CD4-positive, alpha-beta T cell treated with Interleukin-10 for 1 hour (primary cell): ENCODE measurements at regions not wholly inside any gene's neighbourhood (a gene's known extent, or its start where the extent isn't known, plus 50 kb on each side); places are given as distances from the start of the nearest gene placed in this dataset.
"Not testable (repeated sequence)": the region's sequence is repeated elsewhere in the genome, so short reads cannot be mapped to it uniquely, and the experiment has no call there.

Experiments used
- DNase-seq: peaks from one replicate; pipeline ENCODE4 v3.0.0-alpha.2; 2020

- DNase-seq = no peak
Observed at GRCh38 chr20:57995381-57995977, 233.0 kb downstream of the ANKRD60 start.

- no peak for DNase-seq
Observed at GRCh38 chr20:57993716-57994431, 234.6 kb downstream of the ANKRD60 start.

- no peak for DNase-seq
Observed at GRCh38 chr20:57991211-57991881, 237.1 kb downstream of the ANKRD60 start.

- DNase-seq = no peak
Observed at GRCh38 chr20:57990396-57990987, 238.0 kb downstream of the ANKRD60 start.

- DNase-seq = no peak
Observed at GRCh38 chr20:57988828-57989227, 239.6 kb downstream of the ANKRD60 start.

- DNase-seq = no peak
Observed at GRCh38 chr20:57988422-57988821, 240.0 kb downstream of the ANKRD60 start.

GRCh38 chr20:57987659-57988058 lies 240.8 kb downstream of the ANKRD60 start:
- no peak for DNase-seq

- no peak for DNase-seq
Observed at GRCh38 chr20:57986666-57987065, 241.8 kb downstream of the ANKRD60 start.

- no peak for DNase-seq
Observed at GRCh38 chr20:57985278-57985677, 243.2 kb downstream of the ANKRD60 start.

GRCh38 chr20:57983082-57983481 lies 245.4 kb downstream of the ANKRD60 start:
- DNase-seq = no peak

- DNase-seq = no peak
Observed at GRCh38 chr20:57980506-57980905, 247.9 kb downstream of the ANKRD60 start.

- DNase-seq = no peak
Observed at GRCh38 chr20:57977569-57977968, 250.9 kb downstream of the ANKRD60 start.

GRCh38 chr20:57977141-57977540 lies 251.3 kb downstream of the ANKRD60 start:
- DNase-seq = no peak

- no peak for DNase-seq
Observed at GRCh38 chr20:57974863-57975262, 253.6 kb downstream of the ANKRD60 start.

- DNase-seq = no peak
Observed at GRCh38 chr20:57973886-57974285, 254.6 kb downstream of the ANKRD60 start.

GRCh38 chr20:57971583-57971982 lies 256.9 kb downstream of the ANKRD60 start:
- DNase-seq = not testable (repeated sequence)

- DNase-seq = no peak
Observed at GRCh38 chr20:57970856-57971255, 257.6 kb downstream of the ANKRD60 start.

GRCh38 chr20:57970116-57970515 lies 258.3 kb downstream of the ANKRD60 start:
- no peak for DNase-seq

- DNase-seq = no peak
Observed at GRCh38 chr20:57968120-57968519, 258.3 kb upstream of the PMEPA1 start.

- DNase-seq = no peak
Observed at GRCh38 chr20:57967364-57967763, 257.5 kb upstream of the PMEPA1 start.

GRCh38 chr20:57966620-57967019 lies 256.8 kb upstream of the PMEPA1 start:
- DNase-seq = no peak

GRCh38 chr20:57965441-57965840 lies 255.6 kb upstream of the PMEPA1 start:
- DNase-seq = no peak

GRCh38 chr20:57964011-57964862 lies 254.4 kb upstream of the PMEPA1 start:
- DNase-seq = no peak
